MM.1S (cell line): ENCODE measurements at regions not wholly inside any gene's neighbourhood (a gene's known extent, or its start where the extent isn't known, plus 50 kb on each side); places are given as distances from the start of the nearest gene placed in this dataset.

Source experiments
- EZH2 ChIP-seq: fragments of 300-600 bp; sonication (generic); optimal IDR thresholded peaks from 2 replicates; pipeline ENCODE3; 2017; ENCODE audit warnings: low read depth, mild to moderate bottlenecking, antibody characterized with exemption, low read length, mixed read lengths
- EZH2phosphoT487 ChIP-seq: fragments of 300-600 bp; sonication (generic); IDR thresholded peaks from 2 replicates; pipeline ENCODE4 v1.6.1; 2018; ENCODE audit warnings: antibody characterized with exemption, low read length
- TF ChIP-seq, protein P1 (sequence below): fragments of 300-600 bp; sonication (generic); IDR thresholded peaks from 2 replicates; pipeline ENCODE4 v1.5.1; 2016; ENCODE audit warnings: antibody characterized with exemption, low read length, mixed read lengths

DNA sequence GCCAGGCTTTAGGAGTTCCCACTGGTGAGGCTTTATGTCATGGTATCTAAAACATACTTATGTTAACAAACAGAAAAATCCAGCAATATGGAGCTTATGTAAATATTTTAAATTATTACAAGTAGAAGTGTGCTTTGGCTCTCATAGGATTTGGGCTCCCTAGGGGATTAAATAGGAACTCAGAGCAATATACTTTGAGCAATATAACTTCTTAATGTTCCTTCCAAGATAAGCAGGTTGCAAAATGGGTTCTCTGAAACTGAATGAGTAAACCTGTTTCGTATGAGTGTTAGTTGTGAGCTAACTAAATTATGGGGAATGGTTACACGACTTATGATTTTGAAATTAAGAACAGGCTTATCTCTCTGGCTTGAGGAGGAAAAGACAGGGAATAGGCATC, 366.1 kb upstream of the ZNF385D start:
- TF ChIP-seq, protein P1, sequence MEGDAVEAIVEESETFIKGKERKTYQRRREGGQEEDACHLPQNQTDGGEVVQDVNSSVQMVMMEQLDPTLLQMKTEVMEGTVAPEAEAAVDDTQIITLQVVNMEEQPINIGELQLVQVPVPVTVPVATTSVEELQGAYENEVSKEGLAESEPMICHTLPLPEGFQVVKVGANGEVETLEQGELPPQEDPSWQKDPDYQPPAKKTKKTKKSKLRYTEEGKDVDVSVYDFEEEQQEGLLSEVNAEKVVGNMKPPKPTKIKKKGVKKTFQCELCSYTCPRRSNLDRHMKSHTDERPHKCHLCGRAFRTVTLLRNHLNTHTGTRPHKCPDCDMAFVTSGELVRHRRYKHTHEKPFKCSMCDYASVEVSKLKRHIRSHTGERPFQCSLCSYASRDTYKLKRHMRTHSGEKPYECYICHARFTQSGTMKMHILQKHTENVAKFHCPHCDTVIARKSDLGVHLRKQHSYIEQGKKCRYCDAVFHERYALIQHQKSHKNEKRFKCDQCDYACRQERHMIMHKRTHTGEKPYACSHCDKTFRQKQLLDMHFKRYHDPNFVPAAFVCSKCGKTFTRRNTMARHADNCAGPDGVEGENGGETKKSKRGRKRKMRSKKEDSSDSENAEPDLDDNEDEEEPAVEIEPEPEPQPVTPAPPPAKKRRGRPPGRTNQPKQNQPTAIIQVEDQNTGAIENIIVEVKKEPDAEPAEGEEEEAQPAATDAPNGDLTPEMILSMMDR, result no peak
- TF ChIP-seq EZH2phosphoT487 (no peak), EZH2 (no peak)
